ENCODE measurements at regions not wholly inside any gene's neighbourhood (a gene's known extent, or its start where the extent isn't known, plus 50 kb on each side); places are given as distances from the start of the nearest gene placed in this dataset.
"Not testable (repeated sequence)": the region's sequence is repeated elsewhere in the genome, so short reads cannot be mapped to it uniquely, and the experiment has no call there.

DNA sequence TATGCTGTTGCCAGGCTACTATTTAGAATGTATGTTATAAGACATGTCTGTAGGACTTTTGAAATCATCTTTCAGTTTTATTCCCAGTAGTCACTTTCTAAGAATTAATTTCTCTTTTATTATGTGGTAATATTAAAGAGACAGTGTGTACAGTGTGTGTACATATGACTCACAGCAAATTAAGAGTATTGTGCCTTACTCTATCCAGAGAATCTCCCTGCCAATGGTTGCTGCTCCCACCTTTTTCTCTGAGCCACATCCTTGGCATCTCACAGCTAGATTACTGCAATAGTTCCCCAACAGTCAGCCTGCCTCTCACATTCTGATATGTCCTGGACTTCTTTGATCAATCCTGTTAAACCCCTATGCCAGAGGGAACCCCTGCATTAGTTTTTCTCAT lies 114.5 kb downstream of the ANXA5 start:
- no peaks in the 10 kb centered on the region for H3K79me2 ChIP-seq (ENCODE audit: control insufficient read depth, insufficient read depth, low read length)
- no peaks in the 10 kb centered on the region for H3K9me1 ChIP-seq (ENCODE audit: control insufficient read depth, insufficient read depth, low read length)
- ATAC-seq (no peak), DNase-seq (ENCODE audit: extremely low read depth in 1 of 4, low spot score in 3 of 4) (no peak), FAIRE-seq (no peak)
- H2AFZ ChIP-seq (ENCODE audit: low read depth, low read length): no peak overlapping the region
- no peaks in the 10 kb centered on the region for H3K4me1 ChIP-seq (replicated peaks in 1 of 2; ENCODE audit: control insufficient read depth in 2 of 2, insufficient read depth in 2 of 2, low read length in 2 of 2)
- in situ Hi-C loops (cut with MboI) (no loop called here), intact Hi-C loops (cut with micrococcal nuclease) (no loop called here)
- no peak overlapping the region for H3K9ac ChIP-seq (ENCODE audit: insufficient read depth in 1 of 2, low read depth in 2 of 2, low read length in 2 of 2)
- H3K27me3 ChIP-seq (ENCODE audit: control insufficient read depth in 2 of 2, insufficient read depth in 2 of 2, low read length in 2 of 2): no peaks in the 10 kb centered on the region; a peak in 1 of 5 replicates
- no peak for TF ChIP-seq RBM39 (optimal IDR thresholded peaks at IDR 0.05; ENCODE audit: low read depth, low read length)
- no peak for TF ChIP-seq ZNF12 (CRISPR knock-in tag; IDR thresholded peaks at IDR 0.05)
- TF ChIP-seq, protein P1, sequence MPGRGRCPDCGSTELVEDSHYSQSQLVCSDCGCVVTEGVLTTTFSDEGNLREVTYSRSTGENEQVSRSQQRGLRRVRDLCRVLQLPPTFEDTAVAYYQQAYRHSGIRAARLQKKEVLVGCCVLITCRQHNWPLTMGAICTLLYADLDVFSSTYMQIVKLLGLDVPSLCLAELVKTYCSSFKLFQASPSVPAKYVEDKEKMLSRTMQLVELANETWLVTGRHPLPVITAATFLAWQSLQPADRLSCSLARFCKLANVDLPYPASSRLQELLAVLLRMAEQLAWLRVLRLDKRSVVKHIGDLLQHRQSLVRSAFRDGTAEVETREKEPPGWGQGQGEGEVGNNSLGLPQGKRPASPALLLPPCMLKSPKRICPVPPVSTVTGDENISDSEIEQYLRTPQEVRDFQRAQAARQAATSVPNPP (IDR thresholded peaks at IDR 0.05; ENCODE audit: borderline replicate concordance, insufficient read depth, insufficient read length): no peak
- no peak for TF ChIP-seq ADNP (tag; IDR thresholded peaks at IDR 0.05)
- TF ChIP-seq BACH1 (tag; IDR thresholded peaks at IDR 0.05): no peak
- no peak for TF ChIP-seq CBFA2T2 (conservative IDR thresholded peaks at IDR 0.05)
- TF ChIP-seq, protein P2, sequence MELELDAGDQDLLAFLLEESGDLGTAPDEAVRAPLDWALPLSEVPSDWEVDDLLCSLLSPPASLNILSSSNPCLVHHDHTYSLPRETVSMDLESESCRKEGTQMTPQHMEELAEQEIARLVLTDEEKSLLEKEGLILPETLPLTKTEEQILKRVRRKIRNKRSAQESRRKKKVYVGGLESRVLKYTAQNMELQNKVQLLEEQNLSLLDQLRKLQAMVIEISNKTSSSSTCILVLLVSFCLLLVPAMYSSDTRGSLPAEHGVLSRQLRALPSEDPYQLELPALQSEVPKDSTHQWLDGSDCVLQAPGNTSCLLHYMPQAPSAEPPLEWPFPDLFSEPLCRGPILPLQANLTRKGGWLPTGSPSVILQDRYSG (tag; conservative IDR thresholded peaks at IDR 0.05; ENCODE audit: low read depth): no peak
- TF ChIP-seq, protein P3, sequence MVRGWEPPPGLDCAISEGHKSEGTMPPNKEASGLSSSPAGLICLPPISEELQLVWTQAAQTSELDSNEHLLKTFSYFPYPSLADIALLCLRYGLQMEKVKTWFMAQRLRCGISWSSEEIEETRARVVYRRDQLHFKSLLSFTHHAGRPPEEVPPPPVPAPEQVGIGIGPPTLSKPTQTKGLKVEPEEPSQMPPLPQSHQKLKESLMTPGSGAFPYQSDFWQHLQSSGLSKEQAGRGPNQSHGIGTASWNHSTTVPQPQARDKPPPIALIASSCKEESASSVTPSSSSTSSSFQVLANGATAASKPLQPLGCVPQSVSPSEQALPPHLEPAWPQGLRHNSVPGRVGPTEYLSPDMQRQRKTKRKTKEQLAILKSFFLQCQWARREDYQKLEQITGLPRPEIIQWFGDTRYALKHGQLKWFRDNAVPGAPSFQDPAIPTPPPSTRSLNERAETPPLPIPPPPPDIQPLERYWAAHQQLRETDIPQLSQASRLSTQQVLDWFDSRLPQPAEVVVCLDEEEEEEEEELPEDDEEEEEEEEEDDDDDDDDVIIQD (CRISPR knock-in tag; IDR thresholded peaks at IDR 0.05): no peak
- ChIA-PET POLR2A (no interaction called here), CTCF (ENCODE audit: low intra/inter-chr PET ratio) (no interaction called here)
- H3K9me3 ChIP-seq (replicated peaks; ENCODE audit: control insufficient read depth, insufficient read depth, low read depth, low read length): no peaks in the 10 kb centered on the region
- H3K4me2 ChIP-seq (ENCODE audit: insufficient read depth, low read length): no peak overlapping the region
- no peak overlapping the region for H3K4me3 ChIP-seq
- H4K20me1 ChIP-seq (replicated peaks; ENCODE audit: control insufficient read depth, insufficient read depth, low read length): no peaks in the 10 kb centered on the region
- H3K27ac ChIP-seq (ENCODE audit: extremely low read depth, low read depth, low read length): no peak overlapping the region
- BruUV-seq (replicated peaks): no TSS peak
- H3K36me3 ChIP-seq (ENCODE audit: control insufficient read depth, insufficient read depth, low read length): no peaks in the 10 kb centered on the region

DNA sequence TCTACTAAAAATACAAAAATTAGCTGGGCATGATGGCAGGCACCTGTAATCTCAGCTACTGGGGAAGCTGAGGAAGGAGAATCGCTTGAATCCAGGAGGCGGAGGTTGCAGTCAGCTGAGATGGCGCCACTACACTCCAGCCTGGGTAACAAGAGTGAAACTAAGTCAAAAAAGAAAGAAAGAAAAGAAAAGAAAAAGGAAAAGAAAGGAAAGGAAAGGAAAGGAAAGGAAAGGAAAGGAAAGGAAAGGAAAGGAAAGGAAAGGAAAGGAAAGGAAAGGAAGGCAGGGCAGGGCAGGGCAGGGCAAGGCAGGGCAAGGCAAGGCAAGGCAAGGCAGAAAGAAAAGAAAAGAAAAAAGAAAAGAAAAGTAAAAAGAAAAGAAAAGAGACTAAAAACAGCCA lies 121.4 kb downstream of the ANXA5 start:
- intact Hi-C loops (cut with micrococcal nuclease); CTCF ChIA-PET (ENCODE audit: low intra/inter-chr PET ratio); H3K27ac ChIP-seq (ENCODE audit: extremely low read depth, low read depth, low read length); H4K20me1 ChIP-seq (replicated peaks; ENCODE audit: control insufficient read depth, insufficient read depth, low read length); H3K9me1 ChIP-seq (ENCODE audit: control insufficient read depth, insufficient read depth, low read length); H2AFZ ChIP-seq (ENCODE audit: low read depth, low read length); DNase-seq (ENCODE audit: extremely low read depth in 1 of 4, low spot score in 3 of 4); H3K9ac ChIP-seq (ENCODE audit: insufficient read depth in 1 of 2, low read depth in 2 of 2, low read length in 2 of 2); H3K4me1 ChIP-seq (replicated peaks in 1 of 2; ENCODE audit: control insufficient read depth in 2 of 2, insufficient read depth in 2 of 2, low read length in 2 of 2); H3K4me2 ChIP-seq (ENCODE audit: insufficient read depth, low read length); H3K36me3 ChIP-seq (ENCODE audit: control insufficient read depth, insufficient read depth, low read length); BruUV-seq (replicated peaks); H3K79me2 ChIP-seq (ENCODE audit: control insufficient read depth, insufficient read depth, low read length); H3K27me3 ChIP-seq (ENCODE audit: control insufficient read depth in 2 of 2, insufficient read depth in 2 of 2, low read length in 2 of 2); POLR2A ChIA-PET; ATAC-seq; FAIRE-seq; in situ Hi-C loops (cut with MboI); H3K4me3 ChIP-seq; H3K9me3 ChIP-seq (replicated peaks; ENCODE audit: control insufficient read depth, insufficient read depth, low read depth, low read length): not testable (repeated sequence)
- WGBS (ENCODE audit: insufficient coverage, low coverage, missing lambda C conversion rate): no CpG with 5 or more reads among the region's 3 CpGs

All from K562 (cell line).